ENCODE measurements at regions not wholly inside any gene's neighbourhood (a gene's known extent, or its start where the extent isn't known, plus 50 kb on each side); places are given as distances from the start of the nearest gene placed in this dataset.

DNA sequence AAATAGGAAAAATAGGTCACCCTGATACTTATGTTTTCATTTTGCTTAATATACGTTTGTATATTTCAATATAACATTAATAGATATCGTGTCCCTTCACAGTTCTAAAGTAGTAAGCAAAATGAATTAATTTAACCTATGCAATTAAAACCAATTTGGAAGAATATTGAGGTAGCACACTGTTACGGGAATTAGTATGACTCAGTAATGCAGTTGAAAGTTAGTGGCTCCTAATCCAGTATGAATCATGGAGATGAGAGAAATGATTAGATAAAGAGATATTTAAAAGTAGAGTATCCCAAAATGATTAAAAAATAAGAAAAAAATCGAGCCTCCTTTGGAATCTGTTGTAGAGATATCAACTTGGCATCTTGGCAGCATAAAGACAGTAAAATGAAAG lies 177.0 kb upstream of the SLITRK6 start:
- POLR2A ChIA-PET = no interaction called here
- H3K36me3 Mint-ChIP-seq (ENCODE audit: low read depth) = no peaks in the 10 kb centered on the region
- intact Hi-C loops (cut with micrococcal nuclease) = no loop called here

GRCh38 chr13:85974608-85975366 lies 175.6 kb upstream of the SLITRK6 start:
- DNase-seq (no peak), ATAC-seq (ENCODE audit: low read depth) (no peak)
- no peak overlapping the region for H3K4me3 Mint-ChIP-seq

More for the DNA sequence above, 177.0 kb upstream of the SLITRK6 start:
- ATAC-seq (ENCODE audit: low read depth) = no peak
- Mint-ChIP-seq H3K27me3 (no peaks in the 10 kb centered on the region), H3K9me3 (peaks cover 10% of the 10 kb centered on the region), H3K27ac (no peak overlapping the region), H3K4me1 (no peaks in the 10 kb centered on the region), H3K4me3 (no peak overlapping the region)
- TF ChIP-seq, protein P1, sequence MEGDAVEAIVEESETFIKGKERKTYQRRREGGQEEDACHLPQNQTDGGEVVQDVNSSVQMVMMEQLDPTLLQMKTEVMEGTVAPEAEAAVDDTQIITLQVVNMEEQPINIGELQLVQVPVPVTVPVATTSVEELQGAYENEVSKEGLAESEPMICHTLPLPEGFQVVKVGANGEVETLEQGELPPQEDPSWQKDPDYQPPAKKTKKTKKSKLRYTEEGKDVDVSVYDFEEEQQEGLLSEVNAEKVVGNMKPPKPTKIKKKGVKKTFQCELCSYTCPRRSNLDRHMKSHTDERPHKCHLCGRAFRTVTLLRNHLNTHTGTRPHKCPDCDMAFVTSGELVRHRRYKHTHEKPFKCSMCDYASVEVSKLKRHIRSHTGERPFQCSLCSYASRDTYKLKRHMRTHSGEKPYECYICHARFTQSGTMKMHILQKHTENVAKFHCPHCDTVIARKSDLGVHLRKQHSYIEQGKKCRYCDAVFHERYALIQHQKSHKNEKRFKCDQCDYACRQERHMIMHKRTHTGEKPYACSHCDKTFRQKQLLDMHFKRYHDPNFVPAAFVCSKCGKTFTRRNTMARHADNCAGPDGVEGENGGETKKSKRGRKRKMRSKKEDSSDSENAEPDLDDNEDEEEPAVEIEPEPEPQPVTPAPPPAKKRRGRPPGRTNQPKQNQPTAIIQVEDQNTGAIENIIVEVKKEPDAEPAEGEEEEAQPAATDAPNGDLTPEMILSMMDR (IDR thresholded peaks at IDR 0.05) = no peak
- CTCF ChIA-PET = no interaction called here
- no peak for DNase-seq

DNA sequence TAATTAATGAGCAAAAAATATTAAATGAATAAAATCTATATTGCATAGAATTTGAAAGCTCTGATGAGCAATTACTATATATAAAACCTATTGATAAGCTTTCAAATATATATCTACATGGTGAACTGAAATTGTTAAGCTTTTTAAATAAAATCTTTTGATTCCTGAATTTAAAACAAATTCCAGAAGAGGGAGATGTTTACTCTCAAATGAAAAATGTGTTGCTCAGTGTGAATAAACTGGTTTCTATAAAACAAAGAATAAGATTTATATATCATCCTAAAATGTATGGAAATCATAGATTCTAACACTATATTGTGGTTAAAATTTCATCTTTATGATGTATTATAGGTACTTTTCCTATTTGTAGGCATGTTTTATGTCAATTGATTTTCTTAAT lies 171.5 kb upstream of the SLITRK6 start:
- DNase-seq = no peak
- ATAC-seq (ENCODE audit: low read depth) = no peak
- Mint-ChIP-seq H3K36me3 (ENCODE audit: low read depth) (no peaks in the 10 kb centered on the region), H3K4me3 (no peak overlapping the region), H3K9me3 (peaks cover 8% of the 10 kb centered on the region), H3K27ac (no peak overlapping the region), H3K4me1 (no peaks in the 10 kb centered on the region), H3K27me3 (no peaks in the 10 kb centered on the region)
- CTCF ChIA-PET = no interaction called here
- POLR2A ChIA-PET = no interaction called here
- TF ChIP-seq, protein P1 (IDR thresholded peaks at IDR 0.05) = no peak
- intact Hi-C loops (cut with micrococcal nuclease) = no loop called here

More at GRCh38 chr13:85974608-85975366, 175.6 kb upstream of the SLITRK6 start:
- TF ChIP-seq, protein P1 (IDR thresholded peaks at IDR 0.05) = no peak
- Mint-ChIP-seq H3K4me1 (no peaks in the 10 kb centered on the region), H3K9me3 (peaks cover 6% of the 10 kb centered on the region), H3K27ac (no peak overlapping the region), H3K36me3 (ENCODE audit: low read depth) (no peaks in the 10 kb centered on the region), H3K27me3 (no peaks in the 10 kb centered on the region)
- CTCF ChIA-PET = no interaction called here
- intact Hi-C loops (cut with micrococcal nuclease) = no loop called here
- POLR2A ChIA-PET = no interaction called here

GRCh38 chr13:85969331-85969730 lies 170.1 kb upstream of the SLITRK6 start:
- no peaks in the 10 kb centered on the region for H3K27me3 Mint-ChIP-seq
- POLR2A ChIA-PET = no interaction called here
- no peak overlapping the region for H3K27ac Mint-ChIP-seq
- H3K4me3 Mint-ChIP-seq = no peak overlapping the region
- no peak for DNase-seq
- H3K9me3 Mint-ChIP-seq = peaks cover 8% of the 10 kb centered on the region
- no peak for ATAC-seq (ENCODE audit: low read depth)
- TF ChIP-seq, protein P1 (IDR thresholded peaks at IDR 0.05) = no peak
- CTCF ChIA-PET = no interaction called here
- no peaks in the 10 kb centered on the region for H3K36me3 Mint-ChIP-seq (ENCODE audit: low read depth)
- intact Hi-C loops (cut with micrococcal nuclease) = no loop called here
- no peaks in the 10 kb centered on the region for H3K4me1 Mint-ChIP-seq

- no peaks in the 10 kb centered on the region for H3K27me3 Mint-ChIP-seq
- no peaks in the 10 kb centered on the region for H3K4me1 Mint-ChIP-seq
These were observed 136.7 kb upstream of the SLITRK6 start for GRCh38 chr13:85935868-85936467.

More at GRCh38 chr13:85935868-85936467, 136.7 kb upstream of the SLITRK6 start:
- H3K27ac Mint-ChIP-seq = no peak overlapping the region
- no peaks in the 10 kb centered on the region for H3K36me3 Mint-ChIP-seq (ENCODE audit: low read depth)
- H3K4me3 Mint-ChIP-seq = no peak overlapping the region
- ATAC-seq (ENCODE audit: low read depth) = no peak
- ChIA-PET POLR2A (no interaction called here), CTCF (no interaction called here)
- peaks cover 8% of the 10 kb centered on the region for H3K9me3 Mint-ChIP-seq
- DNase-seq = no peak
- intact Hi-C loops (cut with micrococcal nuclease) = no loop called here
- TF ChIP-seq, protein P1 (IDR thresholded peaks at IDR 0.05) = no peak

Measured in activated B cell treated with CpG ODN at 0.5 μM for 24 hours (primary cell).